HG03066 (cell line): ENCODE measurements at regions not wholly inside any gene's neighbourhood (a gene's known extent, or its start where the extent isn't known, plus 50 kb on each side); places are given as distances from the start of the nearest gene placed in this dataset.
A peak's percentile ranks its signal among the peaks of the same experiment; 100 is the strongest.
"Not testable (repeated sequence)": the region's sequence is repeated elsewhere in the genome, so short reads cannot be mapped to it uniquely, and the experiment has no call there.

ENCODE experiments used
- ATAC-seq: cut with Tn5 transposase; IDR thresholded peaks from one replicate; pipeline ENCODE4 v1.9.1; 2021; ENCODE audit warnings: low read depth; ENCODE audit not compliant: unreplicated experiment

- no peak for ATAC-seq
These were observed 389.4 kb downstream of the NPIPA8 start for GRCh38 chr16:17947165-17947564.

- ATAC-seq, result no peak
These were observed 391.4 kb downstream of the NPIPA8 start for GRCh38 chr16:17945080-17945601.

- ATAC-seq, result no peak
These were observed 392.2 kb downstream of the NPIPA8 start for GRCh38 chr16:17944345-17944744.

GRCh38 chr16:17942067-17942466, 394.5 kb downstream of the NPIPA8 start:
- ATAC-seq, result no peak

- ATAC-seq, result no peak
These were observed 395.8 kb downstream of the NPIPA8 start for GRCh38 chr16:17940584-17941364.

GRCh38 chr16:17939723-17940122, 396.8 kb downstream of the NPIPA8 start:
- ATAC-seq, result peak; percentile 62

- ATAC-seq, result peak; percentile 49
These were observed 397.4 kb downstream of the NPIPA8 start for GRCh38 chr16:17939122-17939536.

- ATAC-seq, result no peak
These were observed 398.0 kb downstream of the NPIPA8 start for GRCh38 chr16:17938546-17938945.

GRCh38 chr16:17936766-17937402, 399.7 kb downstream of the NPIPA8 start:
- ATAC-seq, result no peak

- ATAC-seq, result no peak
These were observed 406.3 kb downstream of the NPIPA8 start for GRCh38 chr16:17930280-17930679.

GRCh38 chr16:17926866-17927399, 409.6 kb downstream of the NPIPA8 start:
- ATAC-seq, result no peak

GRCh38 chr16:17926461-17926860, 410.1 kb downstream of the NPIPA8 start:
- no peak for ATAC-seq

GRCh38 chr16:17925761-17926160, 410.8 kb downstream of the NPIPA8 start:
- no peak for ATAC-seq

GRCh38 chr16:17921357-17921978, 415.1 kb downstream of the NPIPA8 start:
- no peak for ATAC-seq

- no peak for ATAC-seq
These were observed 419.1 kb downstream of the NPIPA8 start for GRCh38 chr16:17917316-17918019.

GRCh38 chr16:17915791-17916190, 420.7 kb downstream of the NPIPA8 start:
- ATAC-seq, result no peak

GRCh38 chr16:17914168-17914567, 422.4 kb downstream of the NPIPA8 start:
- no peak for ATAC-seq

GRCh38 chr16:17911578-17911977, 425.0 kb downstream of the NPIPA8 start:
- ATAC-seq, result not testable (repeated sequence)

- ATAC-seq, result not testable (repeated sequence)
These were observed 429.9 kb downstream of the NPIPA8 start for GRCh38 chr16:17906626-17907025.

GRCh38 chr16:17901309-17901708, 430.5 kb upstream of the XYLT1 start:
- ATAC-seq, result no peak
